H9 (cell line): ENCODE measurements at regions not wholly inside any gene's neighbourhood (a gene's known extent, or its start where the extent isn't known, plus 50 kb on each side); places are given as distances from the start of the nearest gene placed in this dataset.

Experiments
- DNase-seq: peaks from one replicate; pipeline ENCODE4 v3.0.0-alpha.2; 2017
- H2AFZ ChIP-seq: one replicate; pipeline ENCODE4 v1.6.1; 2013; ENCODE audit warnings: mild to moderate bottlenecking, low read length, control low read depth, moderate library complexity
- H2AK5ac ChIP-seq: 2 replicates; pipeline ENCODE4 v1.6.1; 2013; ENCODE audit warnings: low read length, control low read depth, mixed read lengths; ENCODE audit not compliant: insufficient read length
- H2BK120ac ChIP-seq: one replicate; pipeline ENCODE4 v1.6.1; 2013; ENCODE audit warnings: low read depth, mild to moderate bottlenecking, low read length, control low read depth, inconsistent platforms; ENCODE audit not compliant: poor library complexity, severe bottlenecking
- H2BK12ac ChIP-seq: 2 replicates; pipeline ENCODE4 v1.6.1; 2013; ENCODE audit warnings: low read length, control low read depth, mixed read lengths, low read depth; ENCODE audit not compliant: insufficient read length
- H2BK15ac ChIP-seq: 2 replicates; pipeline ENCODE4 v1.6.1; 2013; ENCODE audit warnings: low read depth, low read length, control low read depth
- H2BK20ac ChIP-seq: one replicate; pipeline ENCODE4 v1.6.1; 2013; ENCODE audit warnings: low read depth, mild to moderate bottlenecking, low read length, control low read depth, inconsistent platforms; ENCODE audit not compliant: poor library complexity, severe bottlenecking
- H2BK5ac ChIP-seq: 2 replicates; pipeline ENCODE4 v1.6.1; 2013; ENCODE audit warnings: low read length, control low read depth, mixed read lengths; ENCODE audit not compliant: insufficient read length
- H3K14ac ChIP-seq: 2 replicates; pipeline ENCODE4 v1.6.1; 2013; ENCODE audit warnings: low read length, control low read depth; ENCODE audit not compliant: insufficient read depth
- H3K18ac ChIP-seq: 2 replicates; pipeline ENCODE4 v1.6.1; 2013; ENCODE audit warnings: low read depth, mild to moderate bottlenecking, mixed read lengths, low read length, control low read depth; ENCODE audit not compliant: insufficient read length
- H3K23ac ChIP-seq: 2 replicates; pipeline ENCODE4 v1.6.1; 2013; ENCODE audit warnings: low read length, control low read depth, mixed read lengths, low read depth; ENCODE audit not compliant: insufficient read length
- H3K23me2 ChIP-seq: 2 replicates; pipeline ENCODE4 v1.6.1; 2013; ENCODE audit warnings: low read depth, mild to moderate bottlenecking, mixed read lengths, low read length, control low read depth; ENCODE audit not compliant: insufficient read length, poor library complexity, severe bottlenecking
- H3K27ac ChIP-seq: 2 replicates; pipeline ENCODE4 v1.5.1; 2013; ENCODE audit warnings: low read length, control low read depth, mixed read lengths, low read depth; ENCODE audit not compliant: insufficient read length
- H3K27me3 ChIP-seq: 2 replicates; pipeline ENCODE4 v1.6.1; 2013; ENCODE audit warnings: low read length, control low read depth, inconsistent platforms; ENCODE audit not compliant: insufficient read depth
- H3K4ac ChIP-seq: 2 replicates; pipeline ENCODE4 v1.6.1; 2013; ENCODE audit warnings: low read depth, mild to moderate bottlenecking, control low read depth, inconsistent platforms, low read length, moderate library complexity
- H3K4me1 ChIP-seq: 2 replicates; pipeline ENCODE4 v1.6.1; 2013; ENCODE audit warnings: low read length, control low read depth, inconsistent platforms; ENCODE audit not compliant: insufficient read depth
- H3K4me2 ChIP-seq: 2 replicates; pipeline ENCODE4 v1.6.1; 2013; ENCODE audit warnings: low read length, control low read depth, mixed read lengths; ENCODE audit not compliant: insufficient read length, insufficient read depth
- H3K56ac ChIP-seq: 2 replicates; pipeline ENCODE4 v1.6.1; 2013; ENCODE audit warnings: low read depth, mild to moderate bottlenecking, mixed read lengths, low read length, control low read depth; ENCODE audit not compliant: insufficient read length
- H3K79me1 ChIP-seq: 2 replicates; pipeline ENCODE4 v1.6.1; 2013; ENCODE audit warnings: low read depth, mild to moderate bottlenecking, moderate library complexity, low read length, control low read depth, inconsistent platforms; ENCODE audit not compliant: insufficient read depth, poor library complexity, severe bottlenecking
- H3K79me2 ChIP-seq: 2 replicates; pipeline ENCODE4 v1.6.1; 2013; ENCODE audit warnings: low read length, control low read depth, inconsistent platforms; ENCODE audit not compliant: insufficient read depth
- H3K9ac ChIP-seq: 2 replicates; pipeline ENCODE4 v1.6.1; 2013; ENCODE audit warnings: low read length, control low read depth, mixed read lengths; ENCODE audit not compliant: insufficient read length; ENCODE audit errors: extremely low read depth
- H3K9me3 ChIP-seq: one replicate; pipeline ENCODE4 v1.6.1; 2013; ENCODE audit warnings: low read depth, low read length, inconsistent platforms; ENCODE audit not compliant: control insufficient read depth
- H3T11ph ChIP-seq: one replicate; pipeline ENCODE4 v1.6.1; 2013; ENCODE audit warnings: mild to moderate bottlenecking, low read length, control low read depth, inconsistent platforms
- H4K20me1 ChIP-seq: one replicate; pipeline ENCODE4 v1.6.1; 2013; ENCODE audit not compliant: control insufficient read depth, insufficient read length, insufficient read depth
- H4K5ac ChIP-seq: 2 replicates; pipeline ENCODE4 v1.6.1; 2013; ENCODE audit warnings: low read depth, mild to moderate bottlenecking, mixed read lengths, low read length, control low read depth; ENCODE audit not compliant: insufficient read length
- H4K8ac ChIP-seq: replicated peaks from 2 replicates; pipeline ENCODE4 v1.6.1; 2013; ENCODE audit warnings: low read length, control low read depth, mixed read lengths, low read depth; ENCODE audit not compliant: insufficient read length
- H4K91ac ChIP-seq: 2 replicates; pipeline ENCODE4 v1.6.1; 2013; ENCODE audit warnings: low read depth, mild to moderate bottlenecking, moderate library complexity, mixed read lengths, low read length, control low read depth; ENCODE audit not compliant: insufficient read length
- H3K27ac Mint-ChIP-seq, 3 experiments: 2 replicates in 2 of 3; 3 replicates in 1 of 3; pipeline ENCODE4 v1.8.0; 2020 to 2021; ENCODE audit warnings: mixed read lengths in 3 of 3, mild to moderate bottlenecking in 1 of 3, moderate library complexity in 1 of 3
- H3K27me3 Mint-ChIP-seq: 2 replicates; pipeline ENCODE4 v1.8.0; 2021; ENCODE audit warnings: low read depth, mild to moderate bottlenecking, moderate library complexity, mixed read lengths
- H3K36me3 Mint-ChIP-seq, 3 experiments: 2 replicates in 2 of 3; 3 replicates in 1 of 3; pipeline ENCODE4 v1.8.0; 2020 to 2021; ENCODE audit warnings: low read depth in 3 of 3, mixed read lengths in 3 of 3; ENCODE audit not compliant: insufficient read depth in 1 of 3
- H3K4me1 Mint-ChIP-seq, 2 experiments: 2 replicates each; pipeline ENCODE4 v1.8.0; 2020; ENCODE audit warnings: mixed read lengths in 2 of 2
- H3K4me3 Mint-ChIP-seq, 2 experiments: 2 replicates in 1 of 2; 3 replicates in 1 of 2; pipeline ENCODE4 v1.8.0; 2020 to 2021; ENCODE audit warnings: mild to moderate bottlenecking in 2 of 2, mixed read lengths in 2 of 2, moderate library complexity in 1 of 2
- H3K9me3 Mint-ChIP-seq, 2 experiments: 2 replicates in 1 of 2; 3 replicates in 1 of 2; pipeline ENCODE4 v1.8.0; 2020; ENCODE audit warnings: mild to moderate bottlenecking in 2 of 2, mixed read lengths in 2 of 2, moderate library complexity in 1 of 2
- CTCF ChIP-seq: fragments of 200-600 bp; sonication (generic); conservative IDR thresholded peaks from 3 replicates; pipeline ENCODE4 v1.8.0; 2021; ENCODE audit warnings: antibody characterized with exemption, mild to moderate bottlenecking
- WGBS: extraction: QIAGEN DNeasy Blood & Tissue Kit; methylation state at CpG from one replicate; pipeline ENCODE4 v1.1.7; 2013; ENCODE audit warnings: missing lambda C conversion rate, low lambda C conversion rate, mixed read lengths; ENCODE audit not compliant: insufficient read length; ENCODE audit errors: extremely low coverage; 5-methylcytosine and 5-hydroxymethylcytosine counted together

GRCh38 chr6:93886416-93886815 is 467.1 kb upstream of the EPHA7 start:
- Histone ChIP-seq H3K79me2 (no peaks in the 10 kb centered on the region), H2BK15ac (no peak overlapping the region), H3K27ac (no peak overlapping the region), H2BK12ac (no peak overlapping the region), H3K79me1 (no peaks in the 10 kb centered on the region), H3K9me3 (no peaks in the 10 kb centered on the region), H3T11ph (no peak overlapping the region), H4K8ac (no peak overlapping the region), H2BK5ac (no peak overlapping the region), H3K23me2 (no peaks in the 10 kb centered on the region), H4K20me1 (no peaks in the 10 kb centered on the region), H2AK5ac (no peak overlapping the region), H3K23ac (no peak overlapping the region), H2AFZ (no peak overlapping the region), H3K56ac (no peak overlapping the region), H3K18ac (no peak overlapping the region), H3K27me3 (no peaks in the 10 kb centered on the region), H3K9ac (no peak overlapping the region), H4K5ac (no peak overlapping the region), H3K14ac (no peak overlapping the region), H3K4me2 (no peak overlapping the region), H2BK120ac (no peak overlapping the region), H2BK20ac (no peak overlapping the region), H3K4me1 (peaks cover 4% of the 10 kb centered on the region; the same call in 1 of the 2 replicates), H3K4ac (no peak overlapping the region), H4K91ac (no peak overlapping the region)
- H3K36me3 Mint-ChIP-seq, result no peaks in the 10 kb centered on the region
- H3K4me1 Mint-ChIP-seq, result peaks cover 10 to 18% of the 10 kb centered on the region in 2 experiments; a peak in 3 of 4 replicates
- no peaks in the 10 kb centered on the region for H3K27me3 Mint-ChIP-seq
- H3K4me3 Mint-ChIP-seq, result no peak overlapping the region
- no peak for DNase-seq
- H3K9me3 Mint-ChIP-seq, result no peaks in the 10 kb centered on the region
- TF ChIP-seq CTCF, result no peak
- no peak overlapping the region for H3K27ac Mint-ChIP-seq
- no CpG with 5 or more reads among the region's 4 CpGs for WGBS
